SK-N-SH (cell line): ENCODE measurements at regions not wholly inside any gene's neighbourhood (a gene's known extent, or its start where the extent isn't known, plus 50 kb on each side); places are given as distances from the start of the nearest gene placed in this dataset.

Experiments
- CHD2 ChIP-seq: fragments of 150-350 bp; IDR thresholded peaks from 2 replicates; pipeline ENCODE4 v1.6.1; 2018; ENCODE audit warnings: low read length; ENCODE audit not compliant: partially characterized antibody
- CTCF ChIP-seq: fragments of 200-600 bp; sonication (generic); IDR thresholded peaks from 2 replicates; pipeline ENCODE4 v1.6.1; 2017; ENCODE audit warnings: antibody characterized with exemption, mild to moderate bottlenecking, moderate library complexity
- FOXM1 ChIP-seq: IDR thresholded peaks from 2 replicates; pipeline ENCODE4 v1.4.0; 2012; ENCODE audit warnings: low read depth, mild to moderate bottlenecking
- RAD21 ChIP-seq: IDR thresholded peaks from 2 replicates; pipeline ENCODE4 v1.6.1; 2012; ENCODE audit warnings: mild to moderate bottlenecking, low read length
- TAF1 ChIP-seq: IDR thresholded peaks from 2 replicates; pipeline ENCODE4 v1.6.1; 2012; ENCODE audit warnings: low read depth, mild to moderate bottlenecking, low read length, moderate library complexity, borderline replicate concordance
- TF ChIP-seq, protein P1 (sequence below): IDR thresholded peaks from 2 replicates; pipeline ENCODE4 v1.6.1; 2012; ENCODE audit warnings: mild to moderate bottlenecking, low read depth, low read length, moderate library complexity

DNA sequence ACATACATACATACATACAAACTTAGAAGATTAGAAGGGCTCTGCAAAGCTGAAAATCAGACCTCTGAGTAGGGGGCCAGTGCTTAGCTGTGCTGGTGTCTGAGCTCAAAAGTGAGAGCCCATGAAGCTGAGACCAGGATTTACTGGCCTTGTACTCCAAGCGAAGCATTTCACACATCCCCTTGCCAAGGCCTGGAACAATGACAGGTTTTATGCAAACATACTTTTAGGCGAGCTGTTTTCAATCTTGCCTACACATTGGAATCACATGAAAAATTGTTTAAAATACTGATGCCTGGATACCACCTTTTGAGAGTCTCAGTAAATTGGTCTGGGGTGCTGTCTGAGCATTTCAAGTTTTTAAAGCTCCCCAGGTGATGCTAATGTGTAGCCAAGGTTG is 80.9 kb upstream of the SRSF6 start:
- TF ChIP-seq CTCF (no peak), FOXM1 (no peak), TAF1 (no peak), CHD2 (no peak), RAD21 (no peak)
- TF ChIP-seq, protein P1, sequence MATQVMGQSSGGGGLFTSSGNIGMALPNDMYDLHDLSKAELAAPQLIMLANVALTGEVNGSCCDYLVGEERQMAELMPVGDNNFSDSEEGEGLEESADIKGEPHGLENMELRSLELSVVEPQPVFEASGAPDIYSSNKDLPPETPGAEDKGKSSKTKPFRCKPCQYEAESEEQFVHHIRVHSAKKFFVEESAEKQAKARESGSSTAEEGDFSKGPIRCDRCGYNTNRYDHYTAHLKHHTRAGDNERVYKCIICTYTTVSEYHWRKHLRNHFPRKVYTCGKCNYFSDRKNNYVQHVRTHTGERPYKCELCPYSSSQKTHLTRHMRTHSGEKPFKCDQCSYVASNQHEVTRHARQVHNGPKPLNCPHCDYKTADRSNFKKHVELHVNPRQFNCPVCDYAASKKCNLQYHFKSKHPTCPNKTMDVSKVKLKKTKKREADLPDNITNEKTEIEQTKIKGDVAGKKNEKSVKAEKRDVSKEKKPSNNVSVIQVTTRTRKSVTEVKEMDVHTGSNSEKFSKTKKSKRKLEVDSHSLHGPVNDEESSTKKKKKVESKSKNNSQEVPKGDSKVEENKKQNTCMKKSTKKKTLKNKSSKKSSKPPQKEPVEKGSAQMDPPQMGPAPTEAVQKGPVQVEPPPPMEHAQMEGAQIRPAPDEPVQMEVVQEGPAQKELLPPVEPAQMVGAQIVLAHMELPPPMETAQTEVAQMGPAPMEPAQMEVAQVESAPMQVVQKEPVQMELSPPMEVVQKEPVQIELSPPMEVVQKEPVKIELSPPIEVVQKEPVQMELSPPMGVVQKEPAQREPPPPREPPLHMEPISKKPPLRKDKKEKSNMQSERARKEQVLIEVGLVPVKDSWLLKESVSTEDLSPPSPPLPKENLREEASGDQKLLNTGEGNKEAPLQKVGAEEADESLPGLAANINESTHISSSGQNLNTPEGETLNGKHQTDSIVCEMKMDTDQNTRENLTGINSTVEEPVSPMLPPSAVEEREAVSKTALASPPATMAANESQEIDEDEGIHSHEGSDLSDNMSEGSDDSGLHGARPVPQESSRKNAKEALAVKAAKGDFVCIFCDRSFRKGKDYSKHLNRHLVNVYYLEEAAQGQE: no peak
